ENCODE measurements at regions not wholly inside any gene's neighbourhood (a gene's known extent, or its start where the extent isn't known, plus 50 kb on each side); places are given as distances from the start of the nearest gene placed in this dataset.

DNA sequence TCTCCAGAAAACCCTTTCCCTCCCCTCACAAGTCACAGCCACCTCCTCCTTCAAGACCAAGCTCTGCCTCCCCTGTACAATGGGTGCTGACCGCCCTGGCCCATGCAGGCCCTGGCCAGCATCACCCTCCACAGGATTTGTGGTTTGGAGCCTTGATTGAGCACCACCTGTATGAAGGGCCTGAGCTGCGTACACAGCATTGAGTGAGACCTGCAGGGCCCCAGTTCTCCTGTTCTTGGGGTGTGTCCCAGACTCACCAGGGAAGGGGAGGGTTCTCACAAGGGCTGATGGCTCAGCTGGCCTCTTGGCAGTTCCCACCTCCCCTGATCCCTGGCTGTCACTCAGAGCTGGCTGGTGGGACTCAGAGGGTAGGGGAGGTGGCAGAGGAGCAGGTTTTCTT, 63.7 kb upstream of the IER5L start:
- no peaks in the 10 kb centered on the region for H3F3A ChIP-seq (ENCODE audit: insufficient read depth, low read length)
- TF ChIP-seq EZH2 (optimal IDR thresholded peaks at IDR 0.05; ENCODE audit: low read depth, low read length), result no peak
- TF ChIP-seq, protein P1, sequence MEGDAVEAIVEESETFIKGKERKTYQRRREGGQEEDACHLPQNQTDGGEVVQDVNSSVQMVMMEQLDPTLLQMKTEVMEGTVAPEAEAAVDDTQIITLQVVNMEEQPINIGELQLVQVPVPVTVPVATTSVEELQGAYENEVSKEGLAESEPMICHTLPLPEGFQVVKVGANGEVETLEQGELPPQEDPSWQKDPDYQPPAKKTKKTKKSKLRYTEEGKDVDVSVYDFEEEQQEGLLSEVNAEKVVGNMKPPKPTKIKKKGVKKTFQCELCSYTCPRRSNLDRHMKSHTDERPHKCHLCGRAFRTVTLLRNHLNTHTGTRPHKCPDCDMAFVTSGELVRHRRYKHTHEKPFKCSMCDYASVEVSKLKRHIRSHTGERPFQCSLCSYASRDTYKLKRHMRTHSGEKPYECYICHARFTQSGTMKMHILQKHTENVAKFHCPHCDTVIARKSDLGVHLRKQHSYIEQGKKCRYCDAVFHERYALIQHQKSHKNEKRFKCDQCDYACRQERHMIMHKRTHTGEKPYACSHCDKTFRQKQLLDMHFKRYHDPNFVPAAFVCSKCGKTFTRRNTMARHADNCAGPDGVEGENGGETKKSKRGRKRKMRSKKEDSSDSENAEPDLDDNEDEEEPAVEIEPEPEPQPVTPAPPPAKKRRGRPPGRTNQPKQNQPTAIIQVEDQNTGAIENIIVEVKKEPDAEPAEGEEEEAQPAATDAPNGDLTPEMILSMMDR (IDR thresholded peaks at IDR 0.05; ENCODE audit: low read length), result no peak
- no peak for TF ChIP-seq EZH2phosphoT487 (IDR thresholded peaks at IDR 0.05; ENCODE audit: low read length)
- no peaks in the 10 kb centered on the region for H3K79me2 ChIP-seq (ENCODE audit: low read length)
- DNase-seq, result no peak
- no peak overlapping the region for H2AFZ ChIP-seq (ENCODE audit: low read length)
- no peak overlapping the region for H3K4me2 ChIP-seq (ENCODE audit: low read depth, low read length)
- no peak overlapping the region for H3K4me3 ChIP-seq (ENCODE audit: low read length)
- H4K20me1 ChIP-seq (ENCODE audit: insufficient read depth, low read length), result no peaks in the 10 kb centered on the region
- peaks cover 4% of the 10 kb centered on the region for H3K4me1 ChIP-seq (ENCODE audit: low read length)
- H3K27me3 ChIP-seq (replicated peaks; ENCODE audit: insufficient read depth, low read length), result no peaks in the 10 kb centered on the region
- H3K36me3 ChIP-seq (replicated peaks; ENCODE audit: insufficient read depth, low read length), result no peaks in the 10 kb centered on the region
- H3K9ac ChIP-seq (ENCODE audit: low read length), result no peak overlapping the region
- H3K9me3 ChIP-seq (replicated peaks; ENCODE audit: insufficient read depth, low read length), result no peaks in the 10 kb centered on the region
- no peak overlapping the region for H3K27ac ChIP-seq (ENCODE audit: low read length)
- H3K9me2 ChIP-seq (replicated peaks; ENCODE audit: insufficient read depth, low read length), result no peaks in the 10 kb centered on the region

- Histone ChIP-seq H3K9me2 (replicated peaks; ENCODE audit: insufficient read depth, low read length) (no peaks in the 10 kb centered on the region), H3K9ac (ENCODE audit: low read length) (no peak overlapping the region), H3K27ac (ENCODE audit: low read length) (no peak overlapping the region), H3K9me3 (replicated peaks; ENCODE audit: insufficient read depth, low read length) (no peaks in the 10 kb centered on the region), H2AFZ (ENCODE audit: low read length) (no peak overlapping the region), H3K36me3 (replicated peaks; ENCODE audit: insufficient read depth, low read length) (no peaks in the 10 kb centered on the region), H3K4me2 (ENCODE audit: low read depth, low read length) (no peak overlapping the region), H4K20me1 (ENCODE audit: insufficient read depth, low read length) (no peaks in the 10 kb centered on the region), H3F3A (ENCODE audit: insufficient read depth, low read length) (no peaks in the 10 kb centered on the region; the same call in 1 of the 2 replicates), H3K27me3 (replicated peaks; ENCODE audit: insufficient read depth, low read length) (no peaks in the 10 kb centered on the region), H3K79me2 (ENCODE audit: low read length) (no peaks in the 10 kb centered on the region), H3K4me3 (ENCODE audit: low read length) (no peak overlapping the region), H3K4me1 (ENCODE audit: low read length) (peaks cover 14% of the 10 kb centered on the region)
- TF ChIP-seq, protein P1 (IDR thresholded peaks at IDR 0.05; ENCODE audit: low read length), result no peak
- TF ChIP-seq EZH2phosphoT487 (IDR thresholded peaks at IDR 0.05; ENCODE audit: low read length) (no peak), EZH2 (optimal IDR thresholded peaks at IDR 0.05; ENCODE audit: low read depth, low read length) (no peak)
- no peak for DNase-seq
These were observed 62.6 kb upstream of the IER5L start for GRCh38 chr9:129240581-129241211.

- no peak for DNase-seq
- H3K79me2 ChIP-seq (ENCODE audit: low read length), result no peaks in the 10 kb centered on the region
- no peaks in the 10 kb centered on the region for H3K9me3 ChIP-seq (replicated peaks; ENCODE audit: insufficient read depth, low read length)
- H3F3A ChIP-seq (ENCODE audit: insufficient read depth, low read length), result no peaks in the 10 kb centered on the region; the same call in 1 of the 2 replicates
- TF ChIP-seq, protein P1 (IDR thresholded peaks at IDR 0.05; ENCODE audit: low read length), result no peak
- TF ChIP-seq EZH2 (optimal IDR thresholded peaks at IDR 0.05; ENCODE audit: low read depth, low read length) (no peak), EZH2phosphoT487 (IDR thresholded peaks at IDR 0.05; ENCODE audit: low read length) (no peak)
- no peaks in the 10 kb centered on the region for H4K20me1 ChIP-seq (ENCODE audit: insufficient read depth, low read length)
- H3K27ac ChIP-seq (ENCODE audit: low read length), result no peak overlapping the region
- H3K36me3 ChIP-seq (replicated peaks; ENCODE audit: insufficient read depth, low read length), result no peaks in the 10 kb centered on the region
- no peak overlapping the region for H2AFZ ChIP-seq (ENCODE audit: low read length)
- H3K4me2 ChIP-seq (ENCODE audit: low read depth, low read length), result no peak overlapping the region
- peaks cover 18% of the 10 kb centered on the region for H3K4me1 ChIP-seq (ENCODE audit: low read length)
- no peaks in the 10 kb centered on the region for H3K9me2 ChIP-seq (replicated peaks; ENCODE audit: insufficient read depth, low read length)
- H3K27me3 ChIP-seq (replicated peaks; ENCODE audit: insufficient read depth, low read length), result no peaks in the 10 kb centered on the region
- no peak overlapping the region for H3K4me3 ChIP-seq (ENCODE audit: low read length)
- no peak overlapping the region for H3K9ac ChIP-seq (ENCODE audit: low read length)
These were observed 62.0 kb upstream of the IER5L start for GRCh38 chr9:129239946-129240490.

Data from MM.1S (cell line).